Large intestine (tissue), 3 donors: ENCODE measurements at regions not wholly inside any gene's neighbourhood (a gene's known extent, or its start where the extent isn't known, plus 50 kb on each side); places are given as distances from the start of the nearest gene placed in this dataset.

Source experiments
- DNase-seq, 2 donors: peaks; one replicate each; pipeline versions ENCODE4 v3.0.0 to v3.0.0-alpha.2; 2013
- H3K27ac ChIP-seq: one replicate; pipeline ENCODE4 v1.5.1; 2013; ENCODE audit warnings: low read length
- H3K27me3 ChIP-seq: 2 replicates; pipeline ENCODE4 v1.6.1; 2013; ENCODE audit warnings: low read length; ENCODE audit not compliant: control insufficient read depth, insufficient read depth
- H3K36me3 ChIP-seq: 2 replicates; pipeline ENCODE4 v1.6.1; 2013; ENCODE audit warnings: low read length; ENCODE audit not compliant: control insufficient read depth, insufficient read depth
- H3K4me1 ChIP-seq: one replicate; pipeline ENCODE4 v1.6.1; 2013; ENCODE audit warnings: low read length; ENCODE audit not compliant: control insufficient read depth, insufficient read depth
- H3K4me3 ChIP-seq: one replicate; pipeline ENCODE4 v1.5.1; 2013; ENCODE audit warnings: low read length
- H3K9me3 ChIP-seq: one replicate; pipeline ENCODE4 v1.6.1; 2013; ENCODE audit warnings: mild to moderate bottlenecking, low read depth, low read length, moderate library complexity; ENCODE audit not compliant: control insufficient read depth
- WGBS: methylation state at CpG from one replicate; pipeline ENCODE4 v1.1.5; 2013; ENCODE audit warnings: low lambda C conversion rate; ENCODE audit not compliant: insufficient coverage; 5-methylcytosine and 5-hydroxymethylcytosine counted together

DNA sequence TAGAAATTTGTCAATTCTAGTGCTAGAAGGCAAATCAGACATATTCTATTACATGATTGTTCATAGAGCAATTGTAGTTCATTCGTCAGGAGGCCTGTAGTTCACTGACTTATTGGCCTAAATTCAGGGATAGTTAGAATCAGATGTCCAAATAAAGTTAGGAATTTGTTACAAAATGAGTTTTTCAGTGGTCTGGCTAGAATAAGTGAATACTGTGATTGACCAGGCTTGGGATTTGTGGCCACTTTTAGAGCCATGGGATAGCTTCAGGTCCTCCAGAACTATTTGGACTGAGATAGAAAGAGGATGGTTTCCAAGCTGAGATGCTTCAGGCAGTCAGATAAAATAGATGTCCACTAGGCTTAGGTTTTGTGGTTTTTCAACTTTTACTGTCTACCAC is 199.1 kb upstream of the MPDZ start:
- DNase-seq, result no peak
- H3K4me1 ChIP-seq, result no peaks in the 10 kb centered on the region
- no peak overlapping the region for H3K4me3 ChIP-seq
- 100% methylated on average over 1 of the region's 1 CpG for WGBS
- no peaks in the 10 kb centered on the region for H3K27me3 ChIP-seq
- H3K9me3 ChIP-seq, result no peaks in the 10 kb centered on the region
- H3K36me3 ChIP-seq, result no peaks in the 10 kb centered on the region
- H3K27ac ChIP-seq, result no peak overlapping the region

DNA sequence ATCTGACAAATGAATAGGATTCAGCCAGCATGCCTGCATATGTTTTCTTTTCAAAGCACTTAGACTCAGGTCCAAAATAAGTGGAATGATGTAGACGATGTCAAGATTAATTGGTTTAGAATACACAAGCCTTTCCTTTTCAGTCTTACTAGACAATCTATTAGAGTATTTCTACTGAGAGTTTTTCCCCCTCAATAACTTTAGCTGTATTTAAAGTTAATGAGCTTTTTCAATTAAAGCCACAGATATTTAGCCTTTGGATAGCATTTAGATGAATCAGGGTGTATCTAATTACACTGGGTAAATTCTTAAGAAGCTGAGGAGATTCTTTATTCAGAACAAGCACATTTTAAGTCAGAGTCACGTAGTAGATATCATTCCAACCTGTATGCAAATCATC is 198.7 kb upstream of the MPDZ start:
- no peaks in the 10 kb centered on the region for H3K9me3 ChIP-seq
- H3K4me3 ChIP-seq, result no peak overlapping the region
- no peak for DNase-seq
- H3K36me3 ChIP-seq, result no peaks in the 10 kb centered on the region
- WGBS, result no CpG with 5 or more reads among the region's 2 CpGs
- H3K27ac ChIP-seq, result no peak overlapping the region
- H3K4me1 ChIP-seq, result no peaks in the 10 kb centered on the region
- H3K27me3 ChIP-seq, result no peaks in the 10 kb centered on the region

DNA sequence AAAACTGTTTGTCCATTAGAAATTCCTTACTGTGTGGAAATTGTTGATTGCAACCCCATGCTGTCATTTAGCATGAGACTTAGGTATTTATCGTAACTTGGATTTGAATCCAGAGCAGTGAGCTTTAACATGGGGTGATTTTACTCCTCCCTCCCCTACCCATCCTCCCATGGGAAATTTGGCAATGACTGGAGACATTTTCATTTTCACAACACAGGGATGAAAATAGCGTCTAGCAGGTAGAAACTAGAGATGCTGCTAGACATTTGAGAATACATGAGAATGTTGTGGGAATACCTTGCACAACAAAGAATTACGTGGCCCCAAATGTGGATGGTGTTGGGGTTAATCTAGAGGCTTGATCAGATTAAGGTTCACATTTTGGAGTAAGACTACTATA is 191.3 kb upstream of the MPDZ start:
- no peaks in the 10 kb centered on the region for H3K9me3 ChIP-seq
- DNase-seq, result no peak
- no CpG with 5 or more reads among the region's 3 CpGs for WGBS
- H3K27me3 ChIP-seq, result no peaks in the 10 kb centered on the region
- H3K4me3 ChIP-seq, result no peak overlapping the region
- no peak overlapping the region for H3K27ac ChIP-seq
- no peaks in the 10 kb centered on the region for H3K4me1 ChIP-seq
- H3K36me3 ChIP-seq, result no peaks in the 10 kb centered on the region

DNA sequence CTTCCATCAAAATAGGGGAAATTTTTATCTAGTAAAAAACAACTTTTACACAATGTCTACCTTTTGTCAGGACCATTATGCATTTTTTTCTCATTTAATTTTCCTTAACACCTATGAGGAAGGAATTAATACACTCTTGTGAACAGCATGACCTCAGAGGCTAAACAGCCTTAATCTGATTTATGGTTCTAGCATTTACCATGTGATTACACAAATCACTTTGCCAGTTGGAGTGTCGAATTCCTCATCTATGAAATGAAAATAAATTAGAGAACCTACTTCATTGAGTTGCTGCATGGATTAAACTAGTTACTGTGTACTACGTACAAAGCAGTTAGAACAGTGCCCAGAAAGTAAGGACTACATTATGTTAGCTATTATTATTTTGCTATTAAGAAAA is 187.7 kb upstream of the MPDZ start:
- no peak for DNase-seq
- H3K27me3 ChIP-seq, result no peaks in the 10 kb centered on the region
- 60% methylated on average over 2 of the region's 2 CpGs for WGBS
- H3K4me1 ChIP-seq, result no peaks in the 10 kb centered on the region
- no peaks in the 10 kb centered on the region for H3K36me3 ChIP-seq
- no peak overlapping the region for H3K27ac ChIP-seq
- no peaks in the 10 kb centered on the region for H3K9me3 ChIP-seq
- no peak overlapping the region for H3K4me3 ChIP-seq

DNA sequence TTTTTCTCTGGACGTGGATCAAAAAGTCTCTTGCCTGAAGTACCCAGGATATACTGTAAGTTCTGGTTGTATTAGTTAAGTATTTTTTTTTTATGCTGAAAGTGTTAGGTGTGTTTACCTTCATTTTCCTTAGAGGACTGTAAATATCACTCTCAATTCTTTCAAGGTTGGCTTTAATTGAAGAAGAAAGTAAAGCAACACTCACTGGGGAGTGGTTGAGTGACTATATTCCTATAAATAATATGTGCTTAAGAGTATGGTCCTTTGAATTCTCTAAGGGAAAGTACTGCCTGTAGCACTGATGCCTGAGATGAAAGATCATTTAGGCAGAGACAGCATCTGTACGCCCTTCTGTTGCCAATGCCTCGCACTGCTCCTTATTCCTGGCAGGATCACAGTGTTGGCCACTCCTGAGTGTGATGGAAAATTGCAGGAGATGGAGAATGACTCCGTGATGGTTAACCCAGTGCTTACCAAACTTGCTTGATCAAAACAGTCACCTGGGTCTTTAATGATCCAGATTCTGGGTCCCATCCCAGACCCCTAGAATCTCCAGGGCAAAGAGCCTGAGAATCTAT is 182.0 kb upstream of the MPDZ start:
- Histone ChIP-seq H3K4me3 (no peak overlapping the region), H3K4me1 (no peaks in the 10 kb centered on the region), H3K36me3 (no peaks in the 10 kb centered on the region), H3K27me3 (no peaks in the 10 kb centered on the region), H3K27ac (no peak overlapping the region), H3K9me3 (no peaks in the 10 kb centered on the region)
- no peak for DNase-seq
- WGBS, result no CpG with 5 or more reads among the region's 4 CpGs

DNA sequence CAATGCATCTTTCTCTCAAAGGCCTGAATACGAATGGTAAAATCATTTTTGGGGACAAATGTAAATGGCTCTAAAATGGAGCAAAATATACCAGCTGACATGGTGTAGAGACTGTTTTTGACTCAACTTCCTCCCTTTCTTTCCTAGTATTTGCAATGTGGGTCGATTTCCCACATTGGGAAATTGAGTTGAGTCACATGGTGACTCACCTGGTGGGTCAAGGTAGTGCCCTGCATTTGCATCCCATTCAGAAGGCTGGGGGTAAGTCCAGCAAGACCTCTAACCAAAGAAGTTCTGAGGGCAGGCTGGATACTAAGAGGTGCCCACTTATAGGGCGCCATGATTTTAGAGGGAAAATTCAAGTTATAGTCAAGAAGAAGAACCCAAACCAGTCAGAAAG is 179.6 kb upstream of the MPDZ start:
- no peaks in the 10 kb centered on the region for H3K4me1 ChIP-seq
- no peak overlapping the region for H3K27ac ChIP-seq
- 100% methylated on average over 2 of the region's 3 CpGs for WGBS
- no peaks in the 10 kb centered on the region for H3K36me3 ChIP-seq
- H3K27me3 ChIP-seq, result no peaks in the 10 kb centered on the region
- DNase-seq, result no peak
- no peak overlapping the region for H3K4me3 ChIP-seq
- no peaks in the 10 kb centered on the region for H3K9me3 ChIP-seq

DNA sequence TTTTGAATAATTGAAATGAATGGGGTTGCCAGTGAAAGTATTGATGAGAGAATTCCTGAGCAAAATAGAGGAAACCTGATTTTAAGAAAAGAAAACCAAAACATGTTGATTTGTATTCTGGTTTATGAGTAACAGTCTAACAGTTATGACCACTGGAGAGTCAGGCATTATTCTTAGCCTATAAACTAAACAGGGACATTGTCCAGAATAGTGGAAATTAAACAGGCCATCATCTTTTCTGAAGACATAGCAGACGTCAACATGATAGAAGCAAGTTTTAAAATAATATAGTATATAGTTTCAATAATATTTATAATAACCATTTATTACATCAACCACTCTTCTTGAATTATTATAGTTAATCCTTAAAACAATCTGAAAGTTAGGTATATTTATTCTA is 178.3 kb upstream of the MPDZ start:
- Histone ChIP-seq H3K27me3 (no peaks in the 10 kb centered on the region), H3K27ac (no peak overlapping the region), H3K9me3 (no peaks in the 10 kb centered on the region), H3K4me3 (no peak overlapping the region), H3K36me3 (no peaks in the 10 kb centered on the region), H3K4me1 (no peaks in the 10 kb centered on the region)
- no peak for DNase-seq
- WGBS, result 75% methylated on average over 1 of the region's 1 CpG

DNA sequence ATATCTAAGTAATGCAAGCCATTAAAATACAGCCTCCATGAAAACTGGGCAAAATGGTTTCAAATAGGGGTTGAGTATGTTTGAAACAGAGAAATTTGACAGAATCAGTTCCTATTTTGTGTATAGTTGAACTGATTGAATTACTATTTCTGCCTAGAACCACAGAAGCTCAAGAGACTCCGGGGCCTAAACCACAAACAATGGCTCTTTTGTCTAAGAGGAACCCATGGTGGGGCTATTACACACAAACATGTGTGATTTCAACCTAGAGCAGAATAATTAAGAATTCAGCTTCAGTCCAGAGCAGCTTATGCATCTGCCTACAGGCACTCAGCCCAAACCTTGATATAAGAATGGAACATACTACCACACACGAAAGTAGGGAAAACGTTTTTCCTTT is 171.2 kb upstream of the MPDZ start:
- Histone ChIP-seq H3K27me3 (no peaks in the 10 kb centered on the region), H3K4me3 (no peak overlapping the region), H3K9me3 (no peaks in the 10 kb centered on the region), H3K36me3 (no peaks in the 10 kb centered on the region), H3K4me1 (no peaks in the 10 kb centered on the region), H3K27ac (no peak overlapping the region)
- WGBS, result no CpG with 5 or more reads among the region's 3 CpGs
- no peak for DNase-seq

DNA sequence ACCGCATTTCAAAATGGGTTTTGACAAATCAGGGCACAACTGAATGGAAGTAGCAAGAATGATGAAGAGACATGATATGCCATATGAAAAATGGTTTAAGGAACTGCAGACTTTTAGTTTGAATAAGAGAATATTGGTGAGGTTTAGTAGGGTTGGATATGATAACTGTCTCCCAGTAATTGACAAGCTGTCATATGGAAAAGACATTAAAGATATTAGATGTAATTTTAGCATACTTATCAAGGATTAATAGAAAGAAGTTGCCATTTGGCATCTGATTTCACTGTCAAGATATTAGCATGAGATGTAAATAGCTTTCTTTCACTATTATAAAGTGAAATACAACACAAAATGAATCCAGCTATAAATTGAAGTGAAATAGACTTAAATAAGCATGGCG is 169.0 kb upstream of the MPDZ start:
- Histone ChIP-seq H3K27ac (no peak overlapping the region), H3K4me1 (no peaks in the 10 kb centered on the region), H3K36me3 (no peaks in the 10 kb centered on the region), H3K27me3 (no peaks in the 10 kb centered on the region), H3K9me3 (no peaks in the 10 kb centered on the region), H3K4me3 (no peak overlapping the region)
- 100% methylated on average over 1 of the region's 2 CpGs for WGBS
- DNase-seq, result no peak

DNA sequence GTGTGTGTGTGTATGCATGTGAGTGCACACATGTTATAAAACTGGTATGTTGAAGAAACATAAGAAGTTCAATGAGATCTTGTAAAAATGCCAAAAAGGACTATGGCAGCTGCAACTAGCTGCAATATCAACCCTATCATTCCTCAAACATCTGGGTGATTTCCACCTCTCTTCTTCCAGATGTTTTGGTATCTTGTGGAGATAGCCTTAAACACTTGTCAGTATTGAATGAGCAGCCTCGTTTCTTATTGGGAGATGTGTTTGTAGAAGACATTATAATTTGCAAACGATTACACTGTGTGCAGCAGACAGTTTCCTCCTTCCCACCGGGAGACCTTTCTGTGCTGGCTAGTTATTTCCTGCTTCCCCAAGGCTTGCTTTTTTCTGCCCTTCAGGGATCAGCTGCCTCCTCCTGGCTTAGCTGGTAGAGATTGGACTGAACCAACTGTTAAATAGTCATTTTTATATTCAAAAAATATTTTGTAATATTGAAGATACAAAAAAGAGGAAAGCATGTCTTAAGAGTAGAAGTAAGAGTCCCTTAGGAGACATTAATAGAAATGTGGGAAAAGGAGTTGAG is 168.4 kb upstream of the MPDZ start:
- Histone ChIP-seq H3K9me3 (no peaks in the 10 kb centered on the region), H3K4me1 (no peaks in the 10 kb centered on the region), H3K27me3 (no peaks in the 10 kb centered on the region), H3K4me3 (no peak overlapping the region), H3K36me3 (no peaks in the 10 kb centered on the region), H3K27ac (no peak overlapping the region)
- DNase-seq, result no peak
- 32% methylated on average over 2 of the region's 3 CpGs for WGBS
